Spleen (tissue), 11 donors: ENCODE measurements at regions not wholly inside any gene's neighbourhood (a gene's known extent, or its start where the extent isn't known, plus 50 kb on each side); places are given as distances from the start of the nearest gene placed in this dataset.

Source experiments
- DNase-seq: peaks from one replicate; pipeline ENCODE4 v3.0.0-alpha.2; 2020
- H3K27ac ChIP-seq, 8 donors: fragments of 200-600 bp; sonication (generic) in 7 of 8; 1 replicate in 4 of 8; 2 replicates in 4 of 8; pipeline versions ENCODE4 v1.5.0 to v1.8.0; 2016 to 2021; ENCODE audit warnings: inconsistent platforms in 4 of 8, mild to moderate bottlenecking in 4 of 8, moderate library complexity in 1 of 8
- H3K27me3 ChIP-seq, 7 donors: fragments of 200-600 bp; sonication (generic) in 6 of 7; replicated peaks in 1 of 7; 1 replicate in 4 of 7; 2 replicates in 3 of 7; pipeline versions ENCODE4 v1.5.0 to v1.8.0; 2016 to 2021; ENCODE audit warnings: inconsistent platforms in 3 of 7, mild to moderate bottlenecking in 1 of 7
- H3K36me3 ChIP-seq, 6 donors: fragments of 200-600 bp; sonication (generic) in 5 of 6; 1 replicate in 4 of 6; 2 replicates in 2 of 6; pipeline versions ENCODE4 v1.5.0 to v1.8.0; 2016 to 2021; ENCODE audit warnings: inconsistent platforms in 2 of 6
- H3K4me1 ChIP-seq, 6 donors: fragments of 200-600 bp; sonication (generic) in 5 of 6; 1 replicate in 3 of 6; 2 replicates in 3 of 6; pipeline versions ENCODE4 v1.5.0 to v1.8.0; 2016 to 2021; ENCODE audit warnings: inconsistent platforms in 3 of 6
- H3K4me3 ChIP-seq, 8 donors: fragments of 200-600 bp; sonication (generic) in 7 of 8; 1 replicate in 4 of 8; 2 replicates in 4 of 8; pipeline versions ENCODE4 v1.5.0 to v1.8.0; 2016 to 2021; ENCODE audit warnings: inconsistent platforms in 4 of 8, mild to moderate bottlenecking in 4 of 8, moderate library complexity in 2 of 8
- H3K9me3 ChIP-seq, 8 donors: fragments of 200-600 bp; sonication (generic) in 7 of 8; 1 replicate in 4 of 8; 2 replicates in 4 of 8; pipeline versions ENCODE4 v1.5.0 to v1.8.0; 2016 to 2021; ENCODE audit warnings: inconsistent platforms in 4 of 8
- POLR2A ChIP-seq, 3 donors: fragments of 450-650 bp; IDR thresholded peaks; one replicate each; pipeline ENCODE4 v1.5.1; 2017; ENCODE audit warnings: antibody characterized with exemption in 3 of 3, mild to moderate bottlenecking in 1 of 3
- POLR2AphosphoS5 ChIP-seq, 3 donors: sonication (generic); formaldehyde crosslinking; IDR thresholded peaks; one replicate each; pipeline ENCODE4 v1.5.1; 2017; ENCODE audit warnings: antibody characterized with exemption in 3 of 3
- WGBS, 5 donors: extraction: QIAGEN DNeasy Blood & Tissue Kit in 3 of 5; methylation state at CpG; one replicate each; pipeline versions ENCODE4 v1.1.5 to v1.1.7; 2013 to 2018; 5-methylcytosine and 5-hydroxymethylcytosine counted together
- intact Hi-C: fragments of 100-400 bp; cut with DNase I; formaldehyde crosslinking; loops from one replicate; pipeline ENCODE4 v1.15.0; 2023; ENCODE audit warnings: low total_unique reads
- TF ChIP-seq, protein P1 (sequence below), 11 experiments: fragments of 200-600 bp in 7 of 11; fragments of 450-650 bp in 4 of 11; sonication (generic) in 4 of 11; IDR thresholded peaks in 8 of 11; conservative IDR thresholded peaks in 3 of 11; 1 replicate in 7 of 11; 2 replicates in 4 of 11; pipeline versions ENCODE4 v1.4.0 to v1.8.0; 2016 to 2021; ENCODE audit warnings: antibody characterized with exemption in 11 of 11, inconsistent platforms in 4 of 11, mild to moderate bottlenecking in 1 of 11
- donor health status: healthy with polysubstance abuse.
- donor health status: DM: no; HTN: no; CAD: no; lungs with moderate emphysema.
- donor health status: DM: no; HTN: no; CAD: no.
- donor health status: Bipolar disorder and iron deficiency.
- donor health status: healthy.
- donor health status: DM: no; HTN: no; CAD: no.
- donor health status: DM: yes; HTN: yes; CAD: no.

DNA sequence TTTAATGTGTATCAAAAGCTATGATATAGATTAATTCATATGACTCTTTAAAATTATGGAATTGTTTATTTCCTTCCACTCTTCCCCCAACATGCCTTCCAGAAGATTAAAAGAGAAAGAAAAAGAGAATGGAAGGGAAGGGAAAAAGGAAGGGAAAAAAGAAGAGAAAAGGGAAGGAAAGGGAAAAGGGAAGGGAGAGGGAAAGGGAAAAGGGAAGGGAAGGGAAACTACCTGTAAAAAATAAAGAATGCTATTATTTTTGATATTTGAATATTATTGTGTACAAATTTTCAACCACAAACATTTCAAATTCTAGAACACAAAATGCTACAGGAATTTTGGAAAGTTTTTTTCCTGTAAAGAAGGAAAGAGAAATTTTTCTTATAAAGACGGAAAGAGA lies 281.7 kb downstream of the SLCO4C1 start:
- Histone ChIP-seq H3K9me3 (no peaks in the 10 kb centered on the region), H3K4me3 (no peak overlapping the region), H3K27ac (no peak overlapping the region), H3K4me1 (no peaks in the 10 kb centered on the region), H3K36me3 (no peaks in the 10 kb centered on the region), H3K27me3 (no peaks in the 10 kb centered on the region)
- intact Hi-C loops: no loop called here
- 76 to 92% (median 88%) methylated on average over 1 of the region's 1 CpG for WGBS, 5 donors
- DNase-seq: no peak
- TF ChIP-seq, protein P1, sequence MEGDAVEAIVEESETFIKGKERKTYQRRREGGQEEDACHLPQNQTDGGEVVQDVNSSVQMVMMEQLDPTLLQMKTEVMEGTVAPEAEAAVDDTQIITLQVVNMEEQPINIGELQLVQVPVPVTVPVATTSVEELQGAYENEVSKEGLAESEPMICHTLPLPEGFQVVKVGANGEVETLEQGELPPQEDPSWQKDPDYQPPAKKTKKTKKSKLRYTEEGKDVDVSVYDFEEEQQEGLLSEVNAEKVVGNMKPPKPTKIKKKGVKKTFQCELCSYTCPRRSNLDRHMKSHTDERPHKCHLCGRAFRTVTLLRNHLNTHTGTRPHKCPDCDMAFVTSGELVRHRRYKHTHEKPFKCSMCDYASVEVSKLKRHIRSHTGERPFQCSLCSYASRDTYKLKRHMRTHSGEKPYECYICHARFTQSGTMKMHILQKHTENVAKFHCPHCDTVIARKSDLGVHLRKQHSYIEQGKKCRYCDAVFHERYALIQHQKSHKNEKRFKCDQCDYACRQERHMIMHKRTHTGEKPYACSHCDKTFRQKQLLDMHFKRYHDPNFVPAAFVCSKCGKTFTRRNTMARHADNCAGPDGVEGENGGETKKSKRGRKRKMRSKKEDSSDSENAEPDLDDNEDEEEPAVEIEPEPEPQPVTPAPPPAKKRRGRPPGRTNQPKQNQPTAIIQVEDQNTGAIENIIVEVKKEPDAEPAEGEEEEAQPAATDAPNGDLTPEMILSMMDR (IDR thresholded peaks at IDR 0.05 in 8 of 11, conservative IDR thresholded peaks at IDR 0.05 in 3 of 11): no peak
- TF ChIP-seq POLR2AphosphoS5 (IDR thresholded peaks at IDR 0.05) (no peak), POLR2A (IDR thresholded peaks at IDR 0.05) (no peak)

- H3K4me3 ChIP-seq: no peak overlapping the region
- H3K9me3 ChIP-seq: no peaks in the 10 kb centered on the region
- no peaks in the 10 kb centered on the region for H3K4me1 ChIP-seq
- no peak for TF ChIP-seq POLR2A (IDR thresholded peaks at IDR 0.05)
- TF ChIP-seq, protein P1 (IDR thresholded peaks at IDR 0.05 in 8 of 11, conservative IDR thresholded peaks at IDR 0.05 in 3 of 11): no peak
- TF ChIP-seq POLR2AphosphoS5 (IDR thresholded peaks at IDR 0.05): no peak
- intact Hi-C loops: no loop called here
- H3K27me3 ChIP-seq: no peaks in the 10 kb centered on the region
- DNase-seq: no peak
- no peaks in the 10 kb centered on the region for H3K36me3 ChIP-seq
- no peak overlapping the region for H3K27ac ChIP-seq
Observed at GRCh38 chr5:102010644-102011043, 285.4 kb downstream of the SLCO4C1 start.

DNA sequence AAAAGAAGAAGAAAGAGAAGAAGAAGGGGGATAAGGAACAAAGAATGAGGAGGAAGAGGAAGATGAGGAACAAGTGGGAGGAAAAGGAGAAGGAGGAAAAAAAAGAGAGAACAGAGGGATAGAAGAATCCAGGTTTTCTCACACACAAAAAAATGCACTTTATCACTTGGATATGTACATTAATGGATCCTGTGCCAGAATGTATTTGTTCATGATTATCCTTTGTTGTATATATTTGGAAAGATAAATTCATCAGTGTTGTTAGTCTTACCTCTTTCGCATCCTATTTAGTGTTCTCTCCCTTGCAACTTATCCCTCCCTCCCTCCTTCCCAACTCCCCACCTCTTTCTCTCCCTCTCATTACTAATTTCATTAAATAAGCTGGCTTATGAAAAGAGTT lies 298.8 kb downstream of the SLCO4C1 start:
- H3K27me3 ChIP-seq: no peaks in the 10 kb centered on the region
- no peaks in the 10 kb centered on the region for H3K36me3 ChIP-seq
- no peak for DNase-seq
- WGBS, 5 donors: 86 to 97% (median 94%) methylated on average over 1 of the region's 1 CpG
- intact Hi-C loops: no loop called here
- no peak for TF ChIP-seq POLR2AphosphoS5 (IDR thresholded peaks at IDR 0.05)
- TF ChIP-seq, protein P1 (IDR thresholded peaks at IDR 0.05 in 8 of 11, conservative IDR thresholded peaks at IDR 0.05 in 3 of 11): no peak
- no peak for TF ChIP-seq POLR2A (IDR thresholded peaks at IDR 0.05)
- no peak overlapping the region for H3K27ac ChIP-seq
- no peak overlapping the region for H3K4me3 ChIP-seq
- H3K9me3 ChIP-seq: no peaks in the 10 kb centered on the region
- no peaks in the 10 kb centered on the region for H3K4me1 ChIP-seq

DNA sequence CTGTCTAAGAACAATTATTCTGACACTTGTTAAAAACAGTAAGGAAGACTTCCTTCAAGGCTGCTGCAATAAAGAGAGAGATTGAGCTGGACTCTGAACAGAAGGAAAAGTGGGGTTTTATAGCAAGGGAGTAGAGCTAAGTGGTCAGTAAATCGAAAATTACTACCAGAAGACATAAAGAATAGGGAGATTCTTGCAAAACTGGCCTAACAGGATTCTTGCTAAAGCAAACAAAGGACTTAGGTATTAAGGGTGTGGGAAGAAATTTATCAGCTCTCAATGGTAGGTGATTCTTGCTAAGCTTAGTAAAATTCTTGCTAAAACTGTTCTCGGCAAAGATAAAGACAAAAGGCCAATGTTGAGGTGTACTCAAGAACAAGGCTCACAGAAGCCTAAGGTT lies 300.5 kb downstream of the SLCO4C1 start:
- DNase-seq: no peak
- H3K4me1 ChIP-seq: no peaks in the 10 kb centered on the region
- H3K9me3 ChIP-seq: no peaks in the 10 kb centered on the region
- no peak overlapping the region for H3K4me3 ChIP-seq
- H3K36me3 ChIP-seq: no peaks in the 10 kb centered on the region
- H3K27me3 ChIP-seq: no peaks in the 10 kb centered on the region
- no peak for TF ChIP-seq POLR2A (IDR thresholded peaks at IDR 0.05)
- TF ChIP-seq, protein P1 (IDR thresholded peaks at IDR 0.05 in 8 of 11, conservative IDR thresholded peaks at IDR 0.05 in 3 of 11): no peak
- TF ChIP-seq POLR2AphosphoS5 (IDR thresholded peaks at IDR 0.05): no peak
- intact Hi-C loops: no loop called here
- no peak overlapping the region for H3K27ac ChIP-seq
- 61 to 77% (median 71%) methylated on average over 2 of the region's 2 CpGs for WGBS, 5 donors
